HepG2 (cell line): ENCODE measurements at regions not wholly inside any gene's neighbourhood (a gene's known extent, or its start where the extent isn't known, plus 50 kb on each side); places are given as distances from the start of the nearest gene placed in this dataset.

Source experiments
- ATAC-seq: fragments of 200-7000 bp; cut with Tn5 transposase; 3 replicates; pipeline ENCODE4 v1.9.1; 2020; ENCODE audit warnings: mild to moderate bottlenecking, moderate library complexity
- BruUV-seq: library from RNA; stranded (reverse); fragments of 400-500 nt; replicated peaks from 2 replicates; lab custom pipeline; 2021; lab: Mats Ljungman, UMichigan
- CTCF ChIA-PET: fragments of 300-600 bp; formaldehyde crosslinking; extraction: SDS; loops from one replicate; lab custom pipeline; 2021; ENCODE audit warnings: low total read pairs, inconsistent platforms, low intra/inter-chr PET ratio; lab: Yijun Ruan, JAX
- POLR2A ChIA-PET: fragments of 350-600 bp; sonication (Branson Sonifier 250); formaldehyde crosslinking; loops from one replicate; lab custom pipeline; 2020; ENCODE audit warnings: antibody characterized with exemption, inconsistent platforms; lab: Yijun Ruan, JAX
- DNase-seq: peaks from one replicate; pipeline ENCODE4 v3.0.0-alpha.2; 2015; ENCODE audit warnings: low spot score
- FAIRE-seq: peaks from 3 replicates; lab custom pipeline; 2011; peaks lifted over from hg19 to GRCh38; lab: Jason Lieb, UNC
- H2AFZ ChIP-seq: one replicate; pipeline ENCODE4 v1.6.1; 2011; ENCODE audit warnings: low read length, inconsistent platforms
- H3K27ac ChIP-seq: fragments of 300-600 bp; 3 replicates; pipeline ENCODE4 v1.8.0; 2011; ENCODE audit warnings: mixed run types, mild to moderate bottlenecking, mixed read lengths, low read length, inconsistent platforms; ENCODE audit not compliant: insufficient read depth; ENCODE audit errors: extremely low read length
- H3K27me3 ChIP-seq, 2 experiments: fragments of 200-600 bp in 1 of 2; 2 replicates in 1 of 2; 3 replicates in 1 of 2; pipeline versions ENCODE4 v1.6.0 to v1.8.0; 2011; ENCODE audit warnings: low read length in 2 of 2, mild to moderate bottlenecking in 2 of 2, moderate library complexity in 2 of 2, inconsistent platforms in 1 of 2; ENCODE audit not compliant: insufficient read depth in 2 of 2, control insufficient read depth in 1 of 2
- H3K36me3 ChIP-seq, 2 experiments: fragments of 200-600 bp in 1 of 2; replicated peaks in 1 of 2; 2 replicates in 1 of 2; 3 replicates in 1 of 2; pipeline versions ENCODE4 v1.5.1 to v1.8.0; 2011; ENCODE audit warnings: low read length in 2 of 2, inconsistent platforms in 1 of 2; ENCODE audit not compliant: insufficient read depth in 2 of 2, control insufficient read depth in 1 of 2
- H3K4me1 ChIP-seq: 2 replicates; pipeline ENCODE4 v1.5.1; 2012; ENCODE audit warnings: low read length, inconsistent platforms; ENCODE audit not compliant: insufficient read depth
- H3K4me2 ChIP-seq: 2 replicates; pipeline ENCODE4 v1.6.0; 2011; ENCODE audit warnings: low read depth, low read length, inconsistent platforms
- H3K4me3 ChIP-seq, 3 experiments: fragments of 200-600 bp in 1 of 3; sonication (generic), shearing (Covaris generic) in 1 of 3; replicated peaks in 1 of 3; 2 replicates each; pipeline ENCODE4 v1.5.1; 2011 to 2016; ENCODE audit warnings: low read length in 3 of 3, inconsistent platforms in 2 of 3, low read depth in 2 of 3, mild to moderate bottlenecking in 2 of 3, control low read depth in 1 of 3, mixed read lengths in 1 of 3; ENCODE audit not compliant: insufficient read depth in 1 of 3
- H3K79me2 ChIP-seq: one replicate; pipeline ENCODE4 v1.6.1; 2011; ENCODE audit warnings: low read length, inconsistent platforms; ENCODE audit not compliant: insufficient read depth
- H3K9ac ChIP-seq: 2 replicates; pipeline ENCODE4 v1.6.0; 2011; ENCODE audit warnings: mild to moderate bottlenecking, low read depth, low read length, inconsistent platforms; ENCODE audit not compliant: insufficient read depth
- H3K9me3 ChIP-seq: 2 replicates; pipeline ENCODE4 v1.5.1; 2012; ENCODE audit warnings: mild to moderate bottlenecking, low read length
- H4K20me1 ChIP-seq: 2 replicates; pipeline ENCODE4 v1.6.0; 2011; ENCODE audit warnings: inconsistent platforms, mild to moderate bottlenecking, low read length, moderate library complexity; ENCODE audit not compliant: insufficient read depth
- FOXA3 ChIP-seq: IDR thresholded peaks from 2 replicates; pipeline ENCODE4 v1.6.1; 2016; ENCODE audit warnings: missing genetic modification reagents, missing compliant biosample characterization
- HCFC1 ChIP-seq: fragments of 150-350 bp; IDR thresholded peaks from 2 replicates; pipeline ENCODE4 v1.6.1; 2014; ENCODE audit warnings: low read depth, low read length
- NBN ChIP-seq: fragments of 450-650 bp; conservative IDR thresholded peaks from 2 replicates; pipeline ENCODE4 v1.6.1; 2017
- NFKB2 ChIP-seq: sonication (generic); formaldehyde crosslinking; IDR thresholded peaks from 2 replicates; pipeline ENCODE4 v1.4.0; 2020; ENCODE audit warnings: missing genetic modification reagents, borderline replicate concordance
- NFKBIZ ChIP-seq: IDR thresholded peaks from 2 replicates; pipeline ENCODE4 v1.6.1; 2018; ENCODE audit warnings: missing genetic modification reagents, missing compliant biosample characterization
- PHB2 ChIP-seq: fragments of 450-650 bp; IDR thresholded peaks from 2 replicates; pipeline ENCODE4 v1.6.1; 2018; ENCODE audit not compliant: partially characterized antibody
- PHF20 ChIP-seq: sonication (generic); formaldehyde crosslinking; IDR thresholded peaks from 2 replicates; pipeline ENCODE4 v1.5.0; 2020; ENCODE audit warnings: mild to moderate bottlenecking, missing genetic modification reagents
- POLR2G ChIP-seq: fragments of 200-400 bp; formaldehyde crosslinking; IDR thresholded peaks from 2 replicates; pipeline ENCODE4 v1.6.1; 2018; ENCODE audit warnings: mild to moderate bottlenecking, low read depth, low read length, moderate library complexity
- SRSF9 ChIP-seq: fragments of 200-400 bp; formaldehyde crosslinking; IDR thresholded peaks from 2 replicates; pipeline ENCODE4 v1.6.1; 2018; ENCODE audit warnings: borderline replicate concordance, mild to moderate bottlenecking, low read depth, low read length; ENCODE audit not compliant: insufficient read depth, poor library complexity, severe bottlenecking
- U2AF2 ChIP-seq: fragments of 200-400 bp; formaldehyde crosslinking; IDR thresholded peaks from 2 replicates; pipeline ENCODE4 v1.6.1; 2017; ENCODE audit warnings: low read depth, mild to moderate bottlenecking, low read length
- ZNF138 ChIP-seq: sonication (generic); formaldehyde crosslinking; IDR thresholded peaks from 2 replicates; pipeline ENCODE4 v1.5.0; 2020; ENCODE audit warnings: mild to moderate bottlenecking, low read depth, missing genetic modification reagents
- ZNF530 ChIP-seq: sonication (generic); formaldehyde crosslinking; IDR thresholded peaks from 2 replicates; pipeline ENCODE4 v1.5.0; 2020; ENCODE audit warnings: low read depth, mild to moderate bottlenecking, missing genetic modification reagents
- in situ Hi-C: cut with HindIII; loops from 2 replicates; pipeline ENCODE4 v1.10.0; 2017; ENCODE audit warnings: low pct_unique_long_range_greater_than_20kb; ENCODE audit not compliant: extremely low pct_ligation_motif_present
- intact Hi-C: fragments of 100-400 bp; cut with micrococcal nuclease; formaldehyde crosslinking; loops from one replicate; pipeline ENCODE4 v1.10.0; 2022; ENCODE audit not compliant: unreplicated experiment
- TF ChIP-seq, protein P1 (sequence below): sonication (generic); formaldehyde crosslinking; conservative IDR thresholded peaks from 2 replicates; pipeline ENCODE4 v1.4.0; 2020; ENCODE audit warnings: missing genetic modification reagents
- TF ChIP-seq, protein P2 (sequence below): sonication (generic); formaldehyde crosslinking; IDR thresholded peaks from 2 replicates; pipeline ENCODE4 v1.5.0; 2020; ENCODE audit warnings: mild to moderate bottlenecking, missing genetic modification reagents
- TF ChIP-seq, protein P3 (sequence below): IDR thresholded peaks from 2 replicates; pipeline ENCODE4 v1.6.1; 2016; ENCODE audit warnings: missing compliant biosample characterization, missing genetic modification reagents, borderline replicate concordance
- TF ChIP-seq, protein P4 (sequence below): sonication (generic); formaldehyde crosslinking; IDR thresholded peaks from 2 replicates; pipeline ENCODE4 v1.4.0; 2020; ENCODE audit warnings: missing genetic modification reagents

DNA sequence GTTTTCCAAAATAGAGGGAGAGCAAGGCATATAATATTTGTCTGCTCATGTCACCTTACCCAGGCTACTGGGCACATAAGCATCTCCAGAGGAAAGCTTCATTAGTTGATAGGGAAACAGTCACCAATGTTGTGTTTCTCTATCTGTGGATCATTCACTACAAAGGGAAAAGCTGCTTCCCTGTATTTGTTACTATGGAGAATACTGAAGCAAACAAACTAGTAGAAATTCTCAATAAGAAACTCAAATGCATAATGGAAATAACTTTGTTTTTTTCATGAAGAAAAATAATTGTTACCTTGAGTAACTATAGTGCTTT, 138.2 kb downstream of the PCSK1 start:
- Histone ChIP-seq H3K27me3 (no peaks in the 10 kb centered on the region), H3K9me3 (no peaks in the 10 kb centered on the region), H3K4me2 (no peak overlapping the region), H3K36me3 (no peaks in the 10 kb centered on the region), H3K27ac (peak overlapping the region; percentile 45), H3K79me2 (no peaks in the 10 kb centered on the region), H3K9ac (no peak overlapping the region), H3K4me3 (no peak overlapping the region), H4K20me1 (no peaks in the 10 kb centered on the region), H3K4me1 (peaks cover 64% of the 10 kb centered on the region), H2AFZ (peak overlapping the region; percentile 0)
- FAIRE-seq, result no peak
- in situ Hi-C loops (no loop called here), intact Hi-C loops (loop anchor here (5.0 kb wide), 3 partner anchors 37 to 428 kb away; partner anchors contain the start of gene ELL2)
- ChIA-PET POLR2A (interaction anchor here (0.6 kb wide), 1 partner anchor 366 kb away, joined by 3 read pairs; no protein-coding TSS in a partner anchor), CTCF (no interaction called here)
- no TSS peak for BruUV-seq
- ATAC-seq, result no peak
- DNase-seq, result no peak
- TF ChIP-seq NFKB2 (CRISPR knock-in tag), result no peak
- no peak; the same call in 1 of the 2 replicates for TF ChIP-seq FOXA3
- no peak for TF ChIP-seq SRSF9
- TF ChIP-seq, protein P1, sequence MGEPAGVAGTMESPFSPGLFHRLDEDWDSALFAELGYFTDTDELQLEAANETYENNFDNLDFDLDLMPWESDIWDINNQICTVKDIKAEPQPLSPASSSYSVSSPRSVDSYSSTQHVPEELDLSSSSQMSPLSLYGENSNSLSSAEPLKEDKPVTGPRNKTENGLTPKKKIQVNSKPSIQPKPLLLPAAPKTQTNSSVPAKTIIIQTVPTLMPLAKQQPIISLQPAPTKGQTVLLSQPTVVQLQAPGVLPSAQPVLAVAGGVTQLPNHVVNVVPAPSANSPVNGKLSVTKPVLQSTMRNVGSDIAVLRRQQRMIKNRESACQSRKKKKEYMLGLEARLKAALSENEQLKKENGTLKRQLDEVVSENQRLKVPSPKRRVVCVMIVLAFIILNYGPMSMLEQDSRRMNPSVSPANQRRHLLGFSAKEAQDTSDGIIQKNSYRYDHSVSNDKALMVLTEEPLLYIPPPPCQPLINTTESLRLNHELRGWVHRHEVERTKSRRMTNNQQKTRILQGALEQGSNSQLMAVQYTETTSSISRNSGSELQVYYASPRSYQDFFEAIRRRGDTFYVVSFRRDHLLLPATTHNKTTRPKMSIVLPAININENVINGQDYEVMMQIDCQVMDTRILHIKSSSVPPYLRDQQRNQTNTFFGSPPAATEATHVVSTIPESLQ (CRISPR knock-in tag), result no peak
- TF ChIP-seq, protein P2, sequence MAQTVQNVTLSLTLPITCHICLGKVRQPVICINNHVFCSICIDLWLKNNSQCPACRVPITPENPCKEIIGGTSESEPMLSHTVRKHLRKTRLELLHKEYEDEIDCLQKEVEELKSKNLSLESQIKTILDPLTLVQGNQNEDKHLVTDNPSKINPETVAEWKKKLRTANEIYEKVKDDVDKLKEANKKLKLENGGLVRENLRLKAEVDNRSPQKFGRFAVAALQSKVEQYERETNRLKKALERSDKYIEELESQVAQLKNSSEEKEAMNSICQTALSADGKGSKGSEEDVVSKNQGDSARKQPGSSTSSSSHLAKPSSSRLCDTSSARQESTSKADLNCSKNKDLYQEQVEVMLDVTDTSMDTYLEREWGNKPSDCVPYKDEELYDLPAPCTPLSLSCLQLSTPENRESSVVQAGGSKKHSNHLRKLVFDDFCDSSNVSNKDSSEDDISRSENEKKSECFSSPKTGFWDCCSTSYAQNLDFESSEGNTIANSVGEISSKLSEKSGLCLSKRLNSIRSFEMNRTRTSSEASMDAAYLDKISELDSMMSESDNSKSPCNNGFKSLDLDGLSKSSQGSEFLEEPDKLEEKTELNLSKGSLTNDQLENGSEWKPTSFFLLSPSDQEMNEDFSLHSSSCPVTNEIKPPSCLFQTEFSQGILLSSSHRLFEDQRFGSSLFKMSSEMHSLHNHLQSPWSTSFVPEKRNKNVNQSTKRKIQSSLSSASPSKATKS (CRISPR knock-in tag), result no peak
- TF ChIP-seq, protein P3, sequence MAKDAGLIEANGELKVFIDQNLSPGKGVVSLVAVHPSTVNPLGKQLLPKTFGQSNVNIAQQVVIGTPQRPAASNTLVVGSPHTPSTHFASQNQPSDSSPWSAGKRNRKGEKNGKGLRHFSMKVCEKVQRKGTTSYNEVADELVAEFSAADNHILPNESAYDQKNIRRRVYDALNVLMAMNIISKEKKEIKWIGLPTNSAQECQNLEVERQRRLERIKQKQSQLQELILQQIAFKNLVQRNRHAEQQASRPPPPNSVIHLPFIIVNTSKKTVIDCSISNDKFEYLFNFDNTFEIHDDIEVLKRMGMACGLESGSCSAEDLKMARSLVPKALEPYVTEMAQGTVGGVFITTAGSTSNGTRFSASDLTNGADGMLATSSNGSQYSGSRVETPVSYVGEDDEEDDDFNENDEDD, result no peak
- no peak for TF ChIP-seq ZNF138 (CRISPR knock-in tag)
- no peak for TF ChIP-seq ZNF530 (CRISPR knock-in tag)
- TF ChIP-seq, protein P4, sequence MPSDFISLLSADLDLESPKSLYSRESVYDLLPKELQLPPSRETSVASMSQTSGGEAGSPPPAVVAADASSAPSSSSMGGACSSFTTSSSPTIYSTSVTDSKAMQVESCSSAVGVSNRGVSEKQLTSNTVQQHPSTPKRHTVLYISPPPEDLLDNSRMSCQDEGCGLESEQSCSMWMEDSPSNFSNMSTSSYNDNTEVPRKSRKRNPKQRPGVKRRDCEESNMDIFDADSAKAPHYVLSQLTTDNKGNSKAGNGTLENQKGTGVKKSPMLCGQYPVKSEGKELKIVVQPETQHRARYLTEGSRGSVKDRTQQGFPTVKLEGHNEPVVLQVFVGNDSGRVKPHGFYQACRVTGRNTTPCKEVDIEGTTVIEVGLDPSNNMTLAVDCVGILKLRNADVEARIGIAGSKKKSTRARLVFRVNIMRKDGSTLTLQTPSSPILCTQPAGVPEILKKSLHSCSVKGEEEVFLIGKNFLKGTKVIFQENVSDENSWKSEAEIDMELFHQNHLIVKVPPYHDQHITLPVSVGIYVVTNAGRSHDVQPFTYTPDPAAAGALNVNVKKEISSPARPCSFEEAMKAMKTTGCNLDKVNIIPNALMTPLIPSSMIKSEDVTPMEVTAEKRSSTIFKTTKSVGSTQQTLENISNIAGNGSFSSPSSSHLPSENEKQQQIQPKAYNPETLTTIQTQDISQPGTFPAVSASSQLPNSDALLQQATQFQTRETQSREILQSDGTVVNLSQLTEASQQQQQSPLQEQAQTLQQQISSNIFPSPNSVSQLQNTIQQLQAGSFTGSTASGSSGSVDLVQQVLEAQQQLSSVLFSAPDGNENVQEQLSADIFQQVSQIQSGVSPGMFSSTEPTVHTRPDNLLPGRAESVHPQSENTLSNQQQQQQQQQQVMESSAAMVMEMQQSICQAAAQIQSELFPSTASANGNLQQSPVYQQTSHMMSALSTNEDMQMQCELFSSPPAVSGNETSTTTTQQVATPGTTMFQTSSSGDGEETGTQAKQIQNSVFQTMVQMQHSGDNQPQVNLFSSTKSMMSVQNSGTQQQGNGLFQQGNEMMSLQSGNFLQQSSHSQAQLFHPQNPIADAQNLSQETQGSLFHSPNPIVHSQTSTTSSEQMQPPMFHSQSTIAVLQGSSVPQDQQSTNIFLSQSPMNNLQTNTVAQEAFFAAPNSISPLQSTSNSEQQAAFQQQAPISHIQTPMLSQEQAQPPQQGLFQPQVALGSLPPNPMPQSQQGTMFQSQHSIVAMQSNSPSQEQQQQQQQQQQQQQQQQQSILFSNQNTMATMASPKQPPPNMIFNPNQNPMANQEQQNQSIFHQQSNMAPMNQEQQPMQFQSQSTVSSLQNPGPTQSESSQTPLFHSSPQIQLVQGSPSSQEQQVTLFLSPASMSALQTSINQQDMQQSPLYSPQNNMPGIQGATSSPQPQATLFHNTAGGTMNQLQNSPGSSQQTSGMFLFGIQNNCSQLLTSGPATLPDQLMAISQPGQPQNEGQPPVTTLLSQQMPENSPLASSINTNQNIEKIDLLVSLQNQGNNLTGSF (CRISPR knock-in tag), result no peak
- TF ChIP-seq POLR2G, result no peak
- no peak for TF ChIP-seq U2AF2
- TF ChIP-seq HCFC1, result no peak
- TF ChIP-seq PHB2, result no peak
- TF ChIP-seq NBN, result no peak
- TF ChIP-seq NFKBIZ (CRISPR knock-in tag), result no peak
- TF ChIP-seq PHF20 (CRISPR knock-in tag), result no peak
